ENCODE measurements at regions not wholly inside any gene's neighbourhood (a gene's known extent, or its start where the extent isn't known, plus 50 kb on each side); places are given as distances from the start of the nearest gene placed in this dataset.

GRCh38 chr7:12069757-12070156 is 141.3 kb upstream of the TMEM106B start:
- no peak for DNase-seq (ENCODE audit: low read depth)

DNA sequence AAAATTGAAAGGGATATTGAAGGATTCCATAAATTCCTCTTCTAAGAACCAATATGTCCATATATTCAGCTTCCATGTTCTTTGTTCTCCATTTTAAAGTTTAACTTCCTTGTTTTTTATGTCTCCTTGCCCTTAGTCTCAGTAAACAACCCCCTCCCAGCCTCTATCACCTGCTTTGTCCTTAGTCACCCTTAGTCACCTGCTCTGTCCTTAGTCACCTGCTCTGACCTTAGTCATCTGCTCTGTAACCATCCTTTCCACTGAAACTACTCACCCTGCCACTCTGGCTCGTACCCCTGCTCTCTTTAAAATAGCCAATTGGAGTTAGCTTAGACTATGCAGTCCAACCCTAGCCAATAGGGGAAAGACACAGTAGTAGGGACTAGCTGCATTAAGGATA is 136.2 kb upstream of the TMEM106B start:
- DNase-seq (ENCODE audit: low read depth) = no peak

GRCh38 chr7:12080006-12080405 is 131.1 kb upstream of the TMEM106B start:
- no peak for DNase-seq (ENCODE audit: low read depth)

DNA sequence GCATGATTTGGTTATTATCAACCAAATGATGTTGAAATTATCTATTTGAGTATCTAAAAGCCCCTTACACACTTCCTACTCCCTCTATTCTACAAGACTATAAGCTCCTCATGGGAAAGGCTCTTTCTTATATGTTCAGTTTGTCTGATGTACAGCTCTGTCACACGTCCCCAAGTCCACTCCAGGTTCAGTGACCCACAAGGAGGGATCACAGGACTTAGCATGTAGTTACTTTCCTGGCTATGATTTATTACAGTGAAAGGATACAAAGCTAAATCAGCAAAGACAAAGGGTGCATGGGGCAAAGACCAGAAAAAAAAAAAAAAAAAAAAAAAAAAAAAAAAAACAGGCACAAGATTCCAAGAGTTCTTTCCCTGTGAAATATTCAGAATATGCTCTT is 125.6 kb upstream of the TMEM106B start:
- no peak for DNase-seq (ENCODE audit: low read depth)

GRCh38 chr7:12089951-12090756 is 120.9 kb upstream of the TMEM106B start:
- DNase-seq (ENCODE audit: low read depth) = no peak

- no peak for DNase-seq (ENCODE audit: low read depth)
Measured at GRCh38 chr7:12090757-12091221, 120.3 kb upstream of the TMEM106B start.

GRCh38 chr7:12091231-12091630 is 119.9 kb upstream of the TMEM106B start:
- DNase-seq (ENCODE audit: low read depth) = no peak

DNA sequence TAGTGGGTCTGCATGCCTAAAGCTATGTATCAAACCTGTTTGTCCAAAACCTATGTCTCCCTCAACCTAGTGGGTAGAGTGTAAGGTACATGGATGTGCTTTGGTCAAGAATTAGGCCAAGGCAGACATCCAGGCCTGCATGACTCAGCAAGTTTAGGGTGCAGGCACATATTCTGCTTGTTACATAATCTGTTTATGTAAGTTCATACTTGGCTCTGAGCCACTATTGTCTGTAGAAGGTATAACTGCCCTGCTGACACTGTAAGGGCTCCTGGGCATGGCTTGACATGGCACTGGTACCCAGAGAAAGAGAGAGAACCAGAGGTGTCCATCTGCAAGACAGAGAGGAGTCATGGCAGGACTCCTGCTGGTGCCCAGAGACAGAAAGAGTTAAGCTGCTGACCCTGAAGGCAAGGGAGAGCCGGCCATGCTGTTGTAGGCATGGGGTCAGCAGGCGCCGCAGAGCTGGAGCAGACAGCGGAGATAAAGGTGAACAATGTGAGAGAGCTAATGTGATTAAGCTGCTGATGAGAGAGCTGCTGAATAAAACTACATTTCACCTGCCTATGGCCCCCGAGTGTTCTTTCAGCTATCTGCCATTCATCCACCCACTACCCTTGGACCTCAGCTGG is 118.5 kb upstream of the TMEM106B start:
- no peak for DNase-seq (ENCODE audit: low read depth)

GRCh38 chr7:12093365-12093764 is 117.7 kb upstream of the TMEM106B start:
- DNase-seq (ENCODE audit: low read depth) = no peak

DNA sequence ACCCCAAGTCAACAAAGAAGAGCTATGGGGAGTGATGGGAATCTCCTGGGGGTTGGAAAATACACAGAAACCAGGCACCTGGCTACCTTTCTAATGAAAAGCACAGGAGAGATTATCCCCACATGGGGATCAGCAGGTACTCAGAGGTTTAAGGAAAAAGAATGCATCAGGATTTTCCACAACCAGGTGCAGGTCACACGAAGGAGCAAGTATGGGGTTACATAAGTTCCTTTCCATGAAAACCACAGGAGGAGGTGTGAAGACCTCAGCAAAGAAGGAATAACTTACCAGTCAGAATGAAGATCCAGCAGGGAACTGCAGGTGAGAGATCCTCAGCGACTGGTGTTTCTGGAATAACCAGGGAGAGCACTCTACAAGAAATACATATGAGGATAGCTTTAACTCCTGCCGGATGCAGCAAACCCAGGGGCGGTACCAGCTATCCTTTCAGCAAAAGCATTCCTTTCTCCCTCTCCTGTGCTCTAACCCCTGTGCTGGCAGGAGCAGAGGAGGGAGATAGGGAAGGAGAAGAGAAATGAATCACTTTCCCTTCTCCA is 116.7 kb upstream of the TMEM106B start:
- no peak for DNase-seq (ENCODE audit: low read depth)

- DNase-seq (ENCODE audit: low read depth) = no peak
Measured at GRCh38 chr7:12102126-12102525, 109.0 kb upstream of the TMEM106B start.

DNA sequence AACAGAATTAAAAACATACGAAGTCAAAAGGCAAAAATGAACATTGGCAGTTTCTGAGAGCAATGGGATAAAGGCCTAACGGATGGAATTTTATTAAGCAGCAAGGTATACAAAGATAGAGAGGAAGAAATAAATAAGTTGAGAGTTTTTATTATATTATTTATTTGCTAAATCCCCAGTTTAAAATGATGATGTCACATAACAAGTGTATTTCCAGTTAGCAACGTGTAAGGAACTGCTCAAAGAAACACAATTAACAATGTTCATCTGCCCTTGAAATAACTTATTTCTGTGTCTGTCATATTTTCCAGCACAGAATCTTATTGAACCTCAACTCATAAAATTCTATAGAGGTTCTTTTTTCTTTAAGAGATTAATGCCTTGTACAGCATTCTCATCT is 108.6 kb upstream of the TMEM106B start:
- no peak for DNase-seq (ENCODE audit: low read depth)

GRCh38 chr7:12103948-12104347 is 107.1 kb upstream of the TMEM106B start:
- no peak for DNase-seq (ENCODE audit: low read depth)

GRCh38 chr7:12107381-12107780 is 103.7 kb upstream of the TMEM106B start:
- no peak for DNase-seq (ENCODE audit: low read depth)

- no peak for DNase-seq (ENCODE audit: low read depth)
Measured at GRCh38 chr7:12107841-12108254, 103.2 kb upstream of the TMEM106B start.

- no peak for DNase-seq (ENCODE audit: low read depth)
Measured at GRCh38 chr7:12110425-12110824, 100.7 kb upstream of the TMEM106B start.

GRCh38 chr7:12111422-12112405 is 99.4 kb upstream of the TMEM106B start:
- DNase-seq (ENCODE audit: low read depth) = no peak

- peak; percentile 9 for DNase-seq (ENCODE audit: low read depth)
Measured at GRCh38 chr7:12117170-12117569, 93.9 kb upstream of the TMEM106B start.

GRCh38 chr7:12119620-12120303 is 91.3 kb upstream of the TMEM106B start:
- DNase-seq (ENCODE audit: low read depth) = no peak

GRCh38 chr7:12120632-12121031 is 90.5 kb upstream of the TMEM106B start:
- DNase-seq (ENCODE audit: low read depth) = no peak

GRCh38 chr7:12123172-12123571 is 87.9 kb upstream of the TMEM106B start:
- no peak for DNase-seq (ENCODE audit: low read depth)
